GM23338 (cell line): ENCODE measurements at regions not wholly inside any gene's neighbourhood (a gene's known extent, or its start where the extent isn't known, plus 50 kb on each side); places are given as distances from the start of the nearest gene placed in this dataset.

Experiments used
- ATAC-seq: fragments of 200-7000 bp; cut with Tn5 transposase; 3 replicates; pipeline ENCODE4 v1.9.1; 2020
- DNase-seq: peaks from one replicate; pipeline ENCODE4 v3.0.0-alpha.2; 2015; ENCODE audit warnings: low spot score
- H2AFZ ChIP-seq: fragments of 200-600 bp; sonication (generic); 2 replicates; pipeline ENCODE4 v1.8.0; 2016; ENCODE audit warnings: antibody characterized with exemption, mild to moderate bottlenecking, moderate library complexity
- H3F3A ChIP-seq: fragments of 200-600 bp; sonication (generic); replicated peaks from 2 replicates; pipeline ENCODE4 v1.8.0; 2017; ENCODE audit warnings: antibody characterized with exemption, mixed run types, low read depth
- H3K27ac ChIP-seq: fragments of 200-600 bp; sonication (generic); 2 replicates; pipeline ENCODE4 v1.6.1; 2016; ENCODE audit warnings: low read depth
- H3K27me3 ChIP-seq: fragments of 200-600 bp; sonication (generic); 2 replicates; pipeline ENCODE4 v1.8.0; 2016; ENCODE audit warnings: mild to moderate bottlenecking, mixed run types, moderate library complexity; ENCODE audit not compliant: insufficient read depth
- H3K36me3 ChIP-seq: fragments of 200-600 bp; sonication (generic); 2 replicates; pipeline ENCODE4 v1.8.0; 2016; ENCODE audit warnings: mild to moderate bottlenecking; ENCODE audit not compliant: insufficient read depth
- H3K4me1 ChIP-seq: fragments of 200-600 bp; sonication (generic); 2 replicates; pipeline ENCODE4 v1.8.0; 2016; ENCODE audit warnings: mild to moderate bottlenecking, moderate library complexity; ENCODE audit not compliant: insufficient read depth
- H3K4me2 ChIP-seq: fragments of 200-600 bp; sonication (generic); 2 replicates; pipeline ENCODE4 v1.7.1; 2017; ENCODE audit warnings: mixed run types
- H3K4me3 ChIP-seq: fragments of 200-600 bp; sonication (generic); 2 replicates; pipeline ENCODE4 v1.6.1; 2016; ENCODE audit warnings: mixed run types
- H3K79me2 ChIP-seq: fragments of 200-600 bp; sonication (generic); replicated peaks from 2 replicates; pipeline ENCODE4 v1.8.0; 2017; ENCODE audit warnings: mild to moderate bottlenecking; ENCODE audit not compliant: insufficient read depth
- H3K9me2 ChIP-seq: fragments of 200-600 bp; sonication (generic); 2 replicates; pipeline ENCODE4 v1.8.0; 2017; ENCODE audit not compliant: insufficient read depth
- H4K20me1 ChIP-seq: fragments of 200-600 bp; sonication (generic); replicated peaks from 2 replicates; pipeline ENCODE4 v1.8.0; 2017; ENCODE audit warnings: mild to moderate bottlenecking; ENCODE audit not compliant: insufficient read depth
- H3K27ac Mint-ChIP-seq: 2 replicates; pipeline ENCODE4 v1.8.0; 2020; ENCODE audit warnings: inconsistent platforms, mild to moderate bottlenecking, moderate library complexity, mixed read lengths
- H3K27me3 Mint-ChIP-seq: 3 replicates; pipeline ENCODE4 v1.8.0; 2022; ENCODE audit warnings: low read depth, mild to moderate bottlenecking, moderate library complexity, mixed read lengths, inconsistent platforms; ENCODE audit not compliant: insufficient read depth, poor library complexity
- H3K36me3 Mint-ChIP-seq: 3 replicates; pipeline ENCODE4 v1.8.0; 2021; ENCODE audit warnings: low read depth, mild to moderate bottlenecking, inconsistent platforms, moderate library complexity, mixed read lengths
- H3K4me1 Mint-ChIP-seq: 3 replicates; pipeline ENCODE4 v1.8.0; 2020; ENCODE audit warnings: mild to moderate bottlenecking, inconsistent platforms, mixed read lengths
- H3K4me3 Mint-ChIP-seq: 3 replicates; pipeline ENCODE4 v1.8.0; 2021; ENCODE audit warnings: moderate library complexity, mild to moderate bottlenecking, inconsistent platforms, mixed read lengths
- H3K9me3 Mint-ChIP-seq: 3 replicates; pipeline ENCODE4 v1.8.0; 2020; ENCODE audit warnings: moderate library complexity, mild to moderate bottlenecking, inconsistent platforms, mixed read lengths
- EZH2 ChIP-seq: fragments of 200-600 bp; sonication (generic); IDR thresholded peaks from one replicate; pipeline ENCODE4 v1.8.0; 2017; ENCODE audit warnings: antibody characterized with exemption, mild to moderate bottlenecking, low read depth; ENCODE audit not compliant: unreplicated experiment
- EZH2phosphoT487 ChIP-seq: fragments of 200-600 bp; sonication (generic); IDR thresholded peaks from one replicate; pipeline ENCODE4 v1.8.1; 2018; ENCODE audit warnings: antibody characterized with exemption; ENCODE audit not compliant: unreplicated experiment
- JUNB ChIP-seq: IDR thresholded peaks from one replicate; pipeline ENCODE4 v1.6.1; 2016; ENCODE audit warnings: antibody characterized with exemption; ENCODE audit not compliant: unreplicated experiment
- NANOG ChIP-seq: IDR thresholded peaks from 2 replicates; pipeline ENCODE4 v1.6.1; 2016; ENCODE audit warnings: antibody characterized with exemption, borderline replicate concordance
- POLR2AphosphoS5 ChIP-seq: IDR thresholded peaks from 2 replicates; pipeline ENCODE4 v1.6.1; 2016; ENCODE audit warnings: antibody characterized with exemption, low read depth
- STAT1 ChIP-seq: IDR thresholded peaks from one replicate; pipeline ENCODE4 v1.6.1; 2016; ENCODE audit warnings: antibody characterized with exemption; ENCODE audit not compliant: unreplicated experiment
- ZNF114 ChIP-seq: fragments of 250-450 bp; sonication (Bioruptor Pico); IDR thresholded peaks from 2 replicates; pipeline ENCODE4 v1.5.0; 2020; ENCODE audit warnings: mild to moderate bottlenecking, moderate library complexity
- ZNF331 ChIP-seq: fragments of 250-450 bp; sonication (Bioruptor Pico); IDR thresholded peaks from 2 replicates; pipeline ENCODE4 v1.5.0; 2020; ENCODE audit warnings: low read depth, mild to moderate bottlenecking, moderate library complexity
- TF ChIP-seq, protein P1 (sequence below): fragments of 250-450 bp; sonication (Bioruptor Pico); IDR thresholded peaks from 2 replicates; pipeline ENCODE4 v1.5.0; 2020; ENCODE audit warnings: mild to moderate bottlenecking, moderate library complexity
- TF ChIP-seq, protein P2 (sequence below): IDR thresholded peaks from 2 replicates; pipeline ENCODE4 v1.6.1; 2016; ENCODE audit warnings: antibody characterized with exemption
- TF ChIP-seq, protein P3 (sequence below): IDR thresholded peaks from one replicate; pipeline ENCODE4 v1.6.1; 2018; ENCODE audit warnings: antibody characterized with exemption; ENCODE audit not compliant: unreplicated experiment
- TF ChIP-seq, protein P4 (sequence below), 2 experiments: fragments of 200-600 bp in 1 of 2; sonication (generic) in 1 of 2; conservative IDR thresholded peaks; 2 replicates each; pipeline versions ENCODE4 v1.5.1 to v1.6.1; 2016 to 2017; ENCODE audit warnings: antibody characterized with exemption in 2 of 2, low read depth in 2 of 2, mild to moderate bottlenecking in 2 of 2, moderate library complexity in 1 of 2

DNA sequence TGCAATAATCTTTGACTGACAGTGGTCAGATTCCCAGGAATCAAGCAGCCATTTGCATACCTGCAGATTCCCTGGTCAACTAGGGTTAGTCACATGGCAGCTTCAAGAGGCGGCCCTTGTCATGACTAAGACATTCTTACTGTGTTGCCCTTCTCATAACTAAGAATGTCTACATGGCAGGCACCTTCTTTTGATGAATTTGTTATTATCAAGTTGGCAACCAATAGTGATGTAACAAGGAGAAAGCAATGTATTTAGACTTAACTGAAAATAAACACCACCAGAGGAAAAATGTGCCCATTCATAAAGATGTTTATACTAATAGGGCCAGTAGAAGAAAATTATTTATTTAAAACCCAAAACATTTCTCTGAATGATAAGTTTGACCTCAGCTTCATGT, 215.6 kb downstream of the TLE1 start (continued):
- TF ChIP-seq, protein P1, sequence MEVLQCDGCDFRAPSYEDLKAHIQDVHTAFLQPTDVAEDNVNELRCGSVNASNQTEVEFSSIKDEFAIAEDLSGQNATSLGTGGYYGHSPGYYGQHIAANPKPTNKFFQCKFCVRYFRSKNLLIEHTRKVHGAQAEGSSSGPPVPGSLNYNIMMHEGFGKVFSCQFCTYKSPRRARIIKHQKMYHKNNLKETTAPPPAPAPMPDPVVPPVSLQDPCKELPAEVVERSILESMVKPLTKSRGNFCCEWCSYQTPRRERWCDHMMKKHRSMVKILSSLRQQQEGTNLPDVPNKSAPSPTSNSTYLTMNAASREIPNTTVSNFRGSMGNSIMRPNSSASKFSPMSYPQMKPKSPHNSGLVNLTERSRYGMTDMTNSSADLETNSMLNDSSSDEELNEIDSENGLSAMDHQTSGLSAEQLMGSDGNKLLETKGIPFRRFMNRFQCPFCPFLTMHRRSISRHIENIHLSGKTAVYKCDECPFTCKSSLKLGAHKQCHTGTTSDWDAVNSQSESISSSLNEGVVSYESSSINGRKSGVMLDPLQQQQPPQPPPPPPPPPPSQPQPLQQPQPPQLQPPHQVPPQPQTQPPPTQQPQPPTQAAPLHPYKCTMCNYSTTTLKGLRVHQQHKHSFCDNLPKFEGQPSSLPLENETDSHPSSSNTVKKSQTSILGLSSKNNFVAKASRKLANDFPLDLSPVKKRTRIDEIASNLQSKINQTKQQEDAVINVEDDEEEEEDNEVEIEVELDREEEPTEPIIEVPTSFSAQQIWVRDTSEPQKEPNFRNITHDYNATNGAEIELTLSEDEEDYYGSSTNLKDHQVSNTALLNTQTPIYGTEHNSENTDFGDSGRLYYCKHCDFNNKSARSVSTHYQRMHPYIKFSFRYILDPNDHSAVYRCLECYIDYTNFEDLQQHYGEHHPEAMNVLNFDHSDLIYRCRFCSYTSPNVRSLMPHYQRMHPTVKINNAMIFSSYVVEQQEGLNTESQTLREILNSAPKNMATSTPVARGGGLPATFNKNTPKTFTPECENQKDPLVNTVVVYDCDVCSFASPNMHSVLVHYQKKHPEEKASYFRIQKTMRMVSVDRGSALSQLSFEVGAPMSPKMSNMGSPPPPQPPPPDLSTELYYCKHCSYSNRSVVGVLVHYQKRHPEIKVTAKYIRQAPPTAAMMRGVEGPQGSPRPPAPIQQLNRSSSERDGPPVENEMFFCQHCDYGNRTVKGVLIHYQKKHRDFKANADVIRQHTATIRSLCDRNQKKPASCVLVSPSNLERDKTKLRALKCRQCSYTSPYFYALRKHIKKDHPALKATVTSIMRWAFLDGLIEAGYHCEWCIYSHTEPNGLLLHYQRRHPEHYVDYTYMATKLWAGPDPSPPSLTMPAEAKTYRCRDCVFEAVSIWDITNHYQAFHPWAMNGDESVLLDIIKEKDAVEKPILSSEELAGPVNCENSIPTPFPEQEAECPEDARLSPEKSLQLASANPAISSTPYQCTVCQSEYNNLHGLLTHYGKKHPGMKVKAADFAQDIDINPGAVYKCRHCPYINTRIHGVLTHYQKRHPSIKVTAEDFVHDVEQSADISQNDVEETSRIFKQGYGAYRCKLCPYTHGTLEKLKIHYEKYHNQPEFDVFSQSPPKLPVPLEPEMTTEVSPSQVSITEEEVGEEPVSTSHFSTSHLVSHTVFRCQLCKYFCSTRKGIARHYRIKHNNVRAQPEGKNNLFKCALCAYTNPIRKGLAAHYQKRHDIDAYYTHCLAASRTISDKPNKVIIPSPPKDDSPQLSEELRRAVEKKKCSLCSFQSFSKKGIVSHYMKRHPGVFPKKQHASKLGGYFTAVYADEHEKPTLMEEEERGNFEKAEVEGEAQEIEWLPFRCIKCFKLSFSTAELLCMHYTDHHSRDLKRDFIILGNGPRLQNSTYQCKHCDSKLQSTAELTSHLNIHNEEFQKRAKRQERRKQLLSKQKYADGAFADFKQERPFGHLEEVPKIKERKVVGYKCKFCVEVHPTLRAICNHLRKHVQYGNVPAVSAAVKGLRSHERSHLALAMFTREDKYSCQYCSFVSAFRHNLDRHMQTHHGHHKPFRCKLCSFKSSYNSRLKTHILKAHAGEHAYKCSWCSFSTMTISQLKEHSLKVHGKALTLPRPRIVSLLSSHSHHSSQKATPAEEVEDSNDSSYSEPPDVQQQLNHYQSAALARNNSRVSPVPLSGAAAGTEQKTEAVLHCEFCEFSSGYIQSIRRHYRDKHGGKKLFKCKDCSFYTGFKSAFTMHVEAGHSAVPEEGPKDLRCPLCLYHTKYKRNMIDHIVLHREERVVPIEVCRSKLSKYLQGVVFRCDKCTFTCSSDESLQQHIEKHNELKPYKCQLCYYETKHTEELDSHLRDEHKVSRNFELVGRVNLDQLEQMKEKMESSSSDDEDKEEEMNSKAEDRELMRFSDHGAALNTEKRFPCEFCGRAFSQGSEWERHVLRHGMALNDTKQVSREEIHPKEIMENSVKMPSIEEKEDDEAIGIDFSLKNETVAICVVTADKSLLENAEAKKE (CRISPR knock-in tag), result no peak
- TF ChIP-seq ZNF114 (no peak), POLR2AphosphoS5 (no peak)

DNA sequence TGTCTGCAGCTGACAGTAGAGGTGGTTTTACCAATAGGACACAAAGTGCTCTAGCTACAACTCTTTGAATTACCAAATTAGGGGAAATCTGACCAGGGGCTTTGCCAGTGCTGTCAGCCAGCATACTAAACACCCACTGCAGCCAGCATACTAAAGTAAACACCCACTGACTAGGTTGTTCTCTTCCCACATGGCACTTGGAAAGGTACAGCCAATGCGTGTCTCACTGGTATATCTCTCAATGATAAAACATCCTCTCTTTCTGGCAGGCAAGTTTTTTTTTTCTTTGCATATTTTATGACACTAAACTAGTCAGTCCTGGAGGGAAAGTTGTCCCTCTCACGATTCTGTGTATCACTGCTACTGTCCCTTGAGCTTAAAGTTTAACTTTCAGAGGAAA, 216.1 kb downstream of the TLE1 start:
- no peaks in the 10 kb centered on the region for H3F3A ChIP-seq
- no peaks in the 10 kb centered on the region for H3K79me2 ChIP-seq
- no peak overlapping the region for H3K27ac ChIP-seq
- no peak for ATAC-seq
- Mint-ChIP-seq H3K27me3 (no peaks in the 10 kb centered on the region), H3K4me1 (peaks cover 5% of the 10 kb centered on the region; the same call in 2 of the 3 replicates), H3K4me3 (no peak overlapping the region), H3K9me3 (no peaks in the 10 kb centered on the region), H3K36me3 (no peaks in the 10 kb centered on the region), H3K27ac (no peak overlapping the region)
- no peak overlapping the region for H3K4me2 ChIP-seq
- no peaks in the 10 kb centered on the region for H4K20me1 ChIP-seq
- DNase-seq, result no peak
- no peaks in the 10 kb centered on the region for H3K4me1 ChIP-seq
- H3K4me3 ChIP-seq, result no peak overlapping the region
- no peaks in the 10 kb centered on the region for H3K36me3 ChIP-seq
- H3K9me2 ChIP-seq, result peaks cover 3% of the 10 kb centered on the region; the same call in 1 of the 2 replicates
- H3K27me3 ChIP-seq, result no peaks in the 10 kb centered on the region
- peak overlapping the region; percentile 60; the same call in 1 of the 2 replicates for H2AFZ ChIP-seq
- TF ChIP-seq ZNF114 (no peak), EZH2phosphoT487 (no peak), NANOG (no peak), STAT1 (no peak), JUNB (no peak), EZH2 (no peak), ZNF331 (no peak)
- TF ChIP-seq, protein P2, sequence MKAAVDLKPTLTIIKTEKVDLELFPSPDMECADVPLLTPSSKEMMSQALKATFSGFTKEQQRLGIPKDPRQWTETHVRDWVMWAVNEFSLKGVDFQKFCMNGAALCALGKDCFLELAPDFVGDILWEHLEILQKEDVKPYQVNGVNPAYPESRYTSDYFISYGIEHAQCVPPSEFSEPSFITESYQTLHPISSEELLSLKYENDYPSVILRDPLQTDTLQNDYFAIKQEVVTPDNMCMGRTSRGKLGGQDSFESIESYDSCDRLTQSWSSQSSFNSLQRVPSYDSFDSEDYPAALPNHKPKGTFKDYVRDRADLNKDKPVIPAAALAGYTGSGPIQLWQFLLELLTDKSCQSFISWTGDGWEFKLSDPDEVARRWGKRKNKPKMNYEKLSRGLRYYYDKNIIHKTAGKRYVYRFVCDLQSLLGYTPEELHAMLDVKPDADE, result no peak
- TF ChIP-seq, protein P3, sequence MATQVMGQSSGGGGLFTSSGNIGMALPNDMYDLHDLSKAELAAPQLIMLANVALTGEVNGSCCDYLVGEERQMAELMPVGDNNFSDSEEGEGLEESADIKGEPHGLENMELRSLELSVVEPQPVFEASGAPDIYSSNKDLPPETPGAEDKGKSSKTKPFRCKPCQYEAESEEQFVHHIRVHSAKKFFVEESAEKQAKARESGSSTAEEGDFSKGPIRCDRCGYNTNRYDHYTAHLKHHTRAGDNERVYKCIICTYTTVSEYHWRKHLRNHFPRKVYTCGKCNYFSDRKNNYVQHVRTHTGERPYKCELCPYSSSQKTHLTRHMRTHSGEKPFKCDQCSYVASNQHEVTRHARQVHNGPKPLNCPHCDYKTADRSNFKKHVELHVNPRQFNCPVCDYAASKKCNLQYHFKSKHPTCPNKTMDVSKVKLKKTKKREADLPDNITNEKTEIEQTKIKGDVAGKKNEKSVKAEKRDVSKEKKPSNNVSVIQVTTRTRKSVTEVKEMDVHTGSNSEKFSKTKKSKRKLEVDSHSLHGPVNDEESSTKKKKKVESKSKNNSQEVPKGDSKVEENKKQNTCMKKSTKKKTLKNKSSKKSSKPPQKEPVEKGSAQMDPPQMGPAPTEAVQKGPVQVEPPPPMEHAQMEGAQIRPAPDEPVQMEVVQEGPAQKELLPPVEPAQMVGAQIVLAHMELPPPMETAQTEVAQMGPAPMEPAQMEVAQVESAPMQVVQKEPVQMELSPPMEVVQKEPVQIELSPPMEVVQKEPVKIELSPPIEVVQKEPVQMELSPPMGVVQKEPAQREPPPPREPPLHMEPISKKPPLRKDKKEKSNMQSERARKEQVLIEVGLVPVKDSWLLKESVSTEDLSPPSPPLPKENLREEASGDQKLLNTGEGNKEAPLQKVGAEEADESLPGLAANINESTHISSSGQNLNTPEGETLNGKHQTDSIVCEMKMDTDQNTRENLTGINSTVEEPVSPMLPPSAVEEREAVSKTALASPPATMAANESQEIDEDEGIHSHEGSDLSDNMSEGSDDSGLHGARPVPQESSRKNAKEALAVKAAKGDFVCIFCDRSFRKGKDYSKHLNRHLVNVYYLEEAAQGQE, result no peak
- TF ChIP-seq, protein P4, sequence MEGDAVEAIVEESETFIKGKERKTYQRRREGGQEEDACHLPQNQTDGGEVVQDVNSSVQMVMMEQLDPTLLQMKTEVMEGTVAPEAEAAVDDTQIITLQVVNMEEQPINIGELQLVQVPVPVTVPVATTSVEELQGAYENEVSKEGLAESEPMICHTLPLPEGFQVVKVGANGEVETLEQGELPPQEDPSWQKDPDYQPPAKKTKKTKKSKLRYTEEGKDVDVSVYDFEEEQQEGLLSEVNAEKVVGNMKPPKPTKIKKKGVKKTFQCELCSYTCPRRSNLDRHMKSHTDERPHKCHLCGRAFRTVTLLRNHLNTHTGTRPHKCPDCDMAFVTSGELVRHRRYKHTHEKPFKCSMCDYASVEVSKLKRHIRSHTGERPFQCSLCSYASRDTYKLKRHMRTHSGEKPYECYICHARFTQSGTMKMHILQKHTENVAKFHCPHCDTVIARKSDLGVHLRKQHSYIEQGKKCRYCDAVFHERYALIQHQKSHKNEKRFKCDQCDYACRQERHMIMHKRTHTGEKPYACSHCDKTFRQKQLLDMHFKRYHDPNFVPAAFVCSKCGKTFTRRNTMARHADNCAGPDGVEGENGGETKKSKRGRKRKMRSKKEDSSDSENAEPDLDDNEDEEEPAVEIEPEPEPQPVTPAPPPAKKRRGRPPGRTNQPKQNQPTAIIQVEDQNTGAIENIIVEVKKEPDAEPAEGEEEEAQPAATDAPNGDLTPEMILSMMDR (conservative IDR thresholded peaks at IDR 0.05; ENCODE audit: low read depth in 2 of 2), result no peak
